ENCODE measurements at regions not wholly inside any gene's neighbourhood (a gene's known extent, or its start where the extent isn't known, plus 50 kb on each side); places are given as distances from the start of the nearest gene placed in this dataset.

- peak; percentile 42 for DNase-seq
- H3K9me3 ChIP-seq: no peaks in the 10 kb centered on the region
- H3K4me1 ChIP-seq: peaks cover 4% of the 10 kb centered on the region; the same call in 1 of the 2 replicates
- no peaks in the 10 kb centered on the region for H3K36me3 ChIP-seq
- peak; percentile 73 for TF ChIP-seq CTCF (IDR thresholded peaks at IDR 0.05; ENCODE audit: low read depth, low read length)
- H3K4me3 ChIP-seq (ENCODE audit: low read depth, low read length): no peak overlapping the region
- no peaks in the 10 kb centered on the region for H3K27me3 ChIP-seq
Measured at GRCh38 chr15:87604857-87605446, 651.6 kb downstream of the NTRK3 start.

GRCh38 chr15:87602371-87602770 lies 654.2 kb downstream of the NTRK3 start:
- Histone ChIP-seq H3K27me3 (no peaks in the 10 kb centered on the region), H3K4me1 (no peaks in the 10 kb centered on the region; the same call in 1 of the 2 replicates), H3K4me3 (ENCODE audit: low read depth, low read length) (no peak overlapping the region), H3K36me3 (no peaks in the 10 kb centered on the region), H3K9me3 (no peaks in the 10 kb centered on the region)
- DNase-seq: no peak
- no peak for TF ChIP-seq CTCF (IDR thresholded peaks at IDR 0.05; ENCODE audit: low read depth, low read length)

- Histone ChIP-seq H3K36me3 (no peaks in the 10 kb centered on the region), H3K27me3 (no peaks in the 10 kb centered on the region), H3K9me3 (no peaks in the 10 kb centered on the region), H3K4me1 (no peaks in the 10 kb centered on the region; the same call in 1 of the 2 replicates), H3K4me3 (ENCODE audit: low read depth, low read length) (no peak overlapping the region)
- no peak for TF ChIP-seq CTCF (IDR thresholded peaks at IDR 0.05; ENCODE audit: low read depth, low read length)
- no peak for DNase-seq
Measured at GRCh38 chr15:87599616-87600015, 656.9 kb downstream of the NTRK3 start.

GRCh38 chr15:87597346-87598052 lies 659.0 kb downstream of the NTRK3 start:
- no peaks in the 10 kb centered on the region for H3K27me3 ChIP-seq
- DNase-seq: no peak
- no peak overlapping the region; the same call in 1 of the 2 replicates for H3K4me3 ChIP-seq (ENCODE audit: low read depth, low read length)
- no peaks in the 10 kb centered on the region for H3K9me3 ChIP-seq
- H3K36me3 ChIP-seq: no peaks in the 10 kb centered on the region
- H3K4me1 ChIP-seq: no peaks in the 10 kb centered on the region; the same call in 1 of the 2 replicates
- TF ChIP-seq CTCF (IDR thresholded peaks at IDR 0.05; ENCODE audit: low read depth, low read length): no peak

- H3K4me3 ChIP-seq (ENCODE audit: low read depth, low read length): no peak overlapping the region
- no peaks in the 10 kb centered on the region for H3K4me1 ChIP-seq
- DNase-seq: no peak
- no peaks in the 10 kb centered on the region for H3K9me3 ChIP-seq
- H3K36me3 ChIP-seq: no peaks in the 10 kb centered on the region
- no peak; the same call in 1 of the 2 replicates for TF ChIP-seq CTCF (IDR thresholded peaks at IDR 0.05; ENCODE audit: low read depth, low read length)
- no peaks in the 10 kb centered on the region for H3K27me3 ChIP-seq
Measured at GRCh38 chr15:87591582-87591981, 665.0 kb downstream of the NTRK3 start.

GRCh38 chr15:87591042-87591441 lies 665.5 kb downstream of the NTRK3 start:
- no peak for TF ChIP-seq CTCF (IDR thresholded peaks at IDR 0.05; ENCODE audit: low read depth, low read length)
- no peak for DNase-seq
- no peaks in the 10 kb centered on the region for H3K36me3 ChIP-seq
- H3K4me1 ChIP-seq: no peaks in the 10 kb centered on the region
- no peaks in the 10 kb centered on the region for H3K27me3 ChIP-seq
- H3K4me3 ChIP-seq (ENCODE audit: low read depth, low read length): no peak overlapping the region
- H3K9me3 ChIP-seq: no peaks in the 10 kb centered on the region

Measured in BE2C (cell line).